ENCODE measurements at regions not wholly inside any gene's neighbourhood (a gene's known extent, or its start where the extent isn't known, plus 50 kb on each side); places are given as distances from the start of the nearest gene placed in this dataset.

- Histone ChIP-seq H3K23me2 (ENCODE audit: insufficient read length, low read depth, low read length, poor library complexity, severe bottlenecking) (no peaks in the 10 kb centered on the region), H4K91ac (ENCODE audit: insufficient read length, low read depth, low read length) (no peak overlapping the region), H3K14ac (ENCODE audit: insufficient read depth, low read length) (no peak overlapping the region), H2AK5ac (ENCODE audit: insufficient read length, low read length) (no peak overlapping the region), H3K56ac (ENCODE audit: insufficient read length, low read depth, low read length) (no peak overlapping the region), H3K9ac (ENCODE audit: extremely low read depth, insufficient read length, low read length) (no peak overlapping the region), H2BK120ac (ENCODE audit: low read depth, low read length, poor library complexity, severe bottlenecking) (no peak overlapping the region), H3K4me2 (ENCODE audit: insufficient read depth, insufficient read length, low read length) (no peak overlapping the region), H4K5ac (ENCODE audit: insufficient read length, low read depth, low read length) (no peak overlapping the region), H2BK15ac (ENCODE audit: low read depth, low read length) (no peak overlapping the region), H3K23ac (ENCODE audit: insufficient read length, low read depth, low read length) (no peak overlapping the region), H3K27me3 (ENCODE audit: insufficient read depth, low read length) (no peaks in the 10 kb centered on the region), H2AFZ (ENCODE audit: low read length) (no peak overlapping the region), H2BK20ac (ENCODE audit: low read depth, low read length, poor library complexity, severe bottlenecking) (no peak overlapping the region), H2BK5ac (ENCODE audit: insufficient read length, low read length) (no peak overlapping the region), H3K27ac (ENCODE audit: insufficient read length, low read depth, low read length) (no peak overlapping the region), H2BK12ac (ENCODE audit: insufficient read length, low read depth, low read length) (no peak overlapping the region), H3T11ph (ENCODE audit: low read length) (no peak overlapping the region), H3K18ac (ENCODE audit: insufficient read length, low read depth, low read length) (no peak overlapping the region), H3K4ac (ENCODE audit: low read depth, low read length) (no peak overlapping the region), H3K4me1 (ENCODE audit: insufficient read depth, low read length) (peaks cover 5% of the 10 kb centered on the region; the same call in 1 of the 2 replicates), H4K8ac (replicated peaks; ENCODE audit: insufficient read length, low read depth, low read length) (no peak overlapping the region), H3K79me2 (ENCODE audit: insufficient read depth, low read length) (no peaks in the 10 kb centered on the region), H3K9me3 (ENCODE audit: control insufficient read depth, low read depth, low read length) (no peaks in the 10 kb centered on the region), H3K79me1 (ENCODE audit: insufficient read depth, low read depth, low read length, poor library complexity, severe bottlenecking) (no peaks in the 10 kb centered on the region), H4K20me1 (ENCODE audit: control insufficient read depth, insufficient read depth, insufficient read length) (no peaks in the 10 kb centered on the region)
- Mint-ChIP-seq H3K9me3 (no peaks in the 10 kb centered on the region; a peak in 1 of 5 replicates), H3K36me3 (ENCODE audit: insufficient read depth in 1 of 3, low read depth in 3 of 3) (peaks cover 0 to 1% (median 0%) of the 10 kb centered on the region in 3 experiments; a peak in 2 of 7 replicates), H3K4me3 (no peak overlapping the region), H3K4me1 (peaks cover 19 to 27% of the 10 kb centered on the region in 2 experiments), H3K27me3 (ENCODE audit: low read depth) (no peaks in the 10 kb centered on the region), H3K27ac (no peak overlapping the region; a peak in 1 of 7 replicates)
- TF ChIP-seq CTCF (conservative IDR thresholded peaks at IDR 0.05), result no peak
- DNase-seq, result no peak
- WGBS (ENCODE audit: extremely low coverage, insufficient read length, low lambda C conversion rate), result no CpG with 5 or more reads among the region's 2 CpGs
These were observed 90.5 kb downstream of the RBM43 start for GRCh38 chr2:151171186-151171585.

All from H9 (cell line).